ENCODE measurements at regions not wholly inside any gene's neighbourhood (a gene's known extent, or its start where the extent isn't known, plus 50 kb on each side); places are given as distances from the start of the nearest gene placed in this dataset.
"Not testable (repeated sequence)": the region's sequence is repeated elsewhere in the genome, so short reads cannot be mapped to it uniquely, and the experiment has no call there.

DNA sequence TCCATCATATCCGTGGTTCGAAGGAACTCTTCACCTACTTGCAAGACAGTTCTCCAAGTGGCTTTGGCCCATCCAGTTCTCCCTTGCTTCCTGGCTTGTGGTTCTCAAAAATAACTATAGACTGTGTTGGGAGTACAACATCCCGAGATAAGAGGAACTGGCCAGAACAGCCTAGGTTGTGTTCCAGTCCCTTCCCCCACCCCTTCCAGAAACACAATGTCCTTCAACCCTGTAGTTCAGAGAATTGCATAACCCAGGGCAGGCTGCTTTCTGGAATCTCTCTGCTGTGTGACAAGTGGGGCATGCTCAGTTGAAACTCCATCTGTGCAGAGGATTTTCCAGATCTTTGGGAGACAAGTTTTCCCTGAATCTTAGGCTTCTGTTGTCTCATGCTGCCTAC, 206.5 kb downstream of the PCDH10 start:
- no peaks in the 10 kb centered on the region for H3K4me1 ChIP-seq (ENCODE audit: control insufficient read depth in 1 of 2, insufficient read depth in 2 of 2, low read length in 2 of 2)
- H3K27me3 ChIP-seq (ENCODE audit: control insufficient read depth in 1 of 2, insufficient read depth in 2 of 2, low read length in 2 of 2): no peaks in the 10 kb centered on the region

DNA sequence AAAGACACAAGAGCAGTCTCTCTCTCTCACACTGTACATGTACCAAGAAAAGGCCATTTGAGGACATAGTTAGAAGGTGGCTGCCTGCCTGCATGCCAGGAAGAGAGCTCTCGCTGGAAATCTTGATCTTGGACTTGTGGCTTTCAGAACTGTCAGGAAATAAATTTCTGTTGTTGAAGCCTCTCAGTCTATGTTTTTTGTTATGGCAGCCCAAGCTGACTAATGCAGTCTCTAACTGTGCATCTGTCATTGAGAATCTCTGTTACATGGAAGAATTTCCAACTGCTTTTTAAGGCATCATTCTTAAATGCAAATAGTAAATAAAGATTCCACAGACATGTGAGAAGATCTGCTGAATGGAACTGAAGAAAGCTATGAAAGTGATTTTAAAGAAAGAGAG, 198.3 kb downstream of the PCDH10 start:
- H3K27me3 ChIP-seq (ENCODE audit: control insufficient read depth in 1 of 2, insufficient read depth in 2 of 2, low read length in 2 of 2): no peaks in the 10 kb centered on the region
- no peak overlapping the region for H3K27ac ChIP-seq (ENCODE audit: low read depth, low read length)
- no peaks in the 10 kb centered on the region for H3K4me1 ChIP-seq (ENCODE audit: control insufficient read depth in 1 of 2, insufficient read depth in 2 of 2, low read length in 2 of 2)
- H3K4me3 ChIP-seq (ENCODE audit: low read depth in 1 of 2, low read length in 2 of 2): no peak overlapping the region
- H3K9ac ChIP-seq (ENCODE audit: low read depth in 1 of 2, low read length in 2 of 2): no peak overlapping the region
- no peaks in the 10 kb centered on the region for H3K36me3 ChIP-seq (ENCODE audit: control insufficient read depth in 1 of 2, insufficient read depth in 2 of 2, low read length in 2 of 2)
- peaks cover 3 to 4% of the 10 kb centered on the region in 2 donors for H3K9me3 ChIP-seq (ENCODE audit: control insufficient read depth in 1 of 2, low read length in 2 of 2)

More for the DNA sequence above, 206.5 kb downstream of the PCDH10 start:
- Histone ChIP-seq H3K27ac (ENCODE audit: low read depth, low read length) (no peak overlapping the region), H3K36me3 (ENCODE audit: control insufficient read depth in 1 of 2, insufficient read depth in 2 of 2, low read length in 2 of 2) (no peaks in the 10 kb centered on the region), H3K9ac (ENCODE audit: low read depth in 1 of 2, low read length in 2 of 2) (no peak overlapping the region), H3K4me3 (ENCODE audit: low read depth in 1 of 2, low read length in 2 of 2) (no peak overlapping the region), H3K9me3 (ENCODE audit: control insufficient read depth in 1 of 2, low read length in 2 of 2) (peaks cover 0 to 5% of the 10 kb centered on the region in 2 donors)

DNA sequence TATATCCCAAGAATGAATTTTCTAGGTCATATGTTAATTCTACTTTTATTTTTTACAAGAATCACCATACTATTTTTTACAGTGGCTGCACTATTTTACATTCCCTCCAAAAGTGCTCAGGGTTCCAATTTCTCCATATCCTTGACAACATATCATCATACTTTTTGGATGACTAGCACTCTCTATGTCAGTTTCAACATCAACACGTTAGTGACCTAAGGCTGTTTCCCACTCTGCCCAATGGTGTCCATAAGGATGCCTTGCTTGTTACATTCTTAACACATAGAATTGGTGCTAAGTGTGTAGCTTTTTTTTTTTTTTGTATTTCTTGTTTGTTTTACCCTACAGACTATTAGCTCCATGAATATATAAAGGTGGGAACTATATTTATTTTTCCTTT, 175.4 kb downstream of the PCDH10 start:
- no peaks in the 10 kb centered on the region for H3K9me3 ChIP-seq (ENCODE audit: control insufficient read depth in 1 of 2, low read length in 2 of 2)

DNA sequence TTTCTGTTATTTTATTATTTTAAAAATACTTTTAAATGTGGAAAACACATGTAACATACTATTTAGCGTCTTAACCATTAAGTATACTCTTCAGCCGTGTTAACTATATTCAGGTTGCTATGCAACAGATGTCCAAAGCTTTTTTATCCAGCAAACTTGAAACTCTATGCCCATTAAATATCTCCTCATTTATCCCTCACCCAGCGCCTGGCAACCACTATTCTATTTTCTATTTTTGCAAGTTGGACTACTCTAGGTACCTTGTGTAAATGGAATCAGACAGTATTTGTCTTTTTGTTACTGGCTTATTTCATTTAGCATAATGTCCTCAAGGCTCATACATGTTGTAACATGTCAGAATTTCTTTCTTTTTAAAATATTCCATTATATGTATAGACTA, 174.6 kb downstream of the PCDH10 start:
- H3K9ac ChIP-seq (ENCODE audit: low read depth in 1 of 2, low read length in 2 of 2): no peak overlapping the region
- H3K27me3 ChIP-seq (ENCODE audit: control insufficient read depth in 1 of 2, insufficient read depth in 2 of 2, low read length in 2 of 2): no peaks in the 10 kb centered on the region
- no peaks in the 10 kb centered on the region for H3K9me3 ChIP-seq (ENCODE audit: control insufficient read depth in 1 of 2, low read length in 2 of 2)
- no peak overlapping the region for H3K27ac ChIP-seq (ENCODE audit: low read depth, low read length)
- no peaks in the 10 kb centered on the region for H3K4me1 ChIP-seq (ENCODE audit: control insufficient read depth in 1 of 2, insufficient read depth in 2 of 2, low read length in 2 of 2)
- no peaks in the 10 kb centered on the region for H3K36me3 ChIP-seq (ENCODE audit: control insufficient read depth in 1 of 2, insufficient read depth in 2 of 2, low read length in 2 of 2)
- H3K4me3 ChIP-seq (ENCODE audit: low read depth in 1 of 2, low read length in 2 of 2): no peak overlapping the region

More for the DNA sequence above, 175.4 kb downstream of the PCDH10 start:
- Histone ChIP-seq H3K36me3 (ENCODE audit: control insufficient read depth in 1 of 2, insufficient read depth in 2 of 2, low read length in 2 of 2) (no peaks in the 10 kb centered on the region), H3K9ac (ENCODE audit: low read depth in 1 of 2, low read length in 2 of 2) (no peak overlapping the region), H3K4me3 (ENCODE audit: low read depth in 1 of 2, low read length in 2 of 2) (no peak overlapping the region), H3K4me1 (ENCODE audit: control insufficient read depth in 1 of 2, insufficient read depth in 2 of 2, low read length in 2 of 2) (no peaks in the 10 kb centered on the region), H3K27ac (ENCODE audit: low read depth, low read length) (no peak overlapping the region), H3K27me3 (ENCODE audit: control insufficient read depth in 1 of 2, insufficient read depth in 2 of 2, low read length in 2 of 2) (no peaks in the 10 kb centered on the region)

DNA sequence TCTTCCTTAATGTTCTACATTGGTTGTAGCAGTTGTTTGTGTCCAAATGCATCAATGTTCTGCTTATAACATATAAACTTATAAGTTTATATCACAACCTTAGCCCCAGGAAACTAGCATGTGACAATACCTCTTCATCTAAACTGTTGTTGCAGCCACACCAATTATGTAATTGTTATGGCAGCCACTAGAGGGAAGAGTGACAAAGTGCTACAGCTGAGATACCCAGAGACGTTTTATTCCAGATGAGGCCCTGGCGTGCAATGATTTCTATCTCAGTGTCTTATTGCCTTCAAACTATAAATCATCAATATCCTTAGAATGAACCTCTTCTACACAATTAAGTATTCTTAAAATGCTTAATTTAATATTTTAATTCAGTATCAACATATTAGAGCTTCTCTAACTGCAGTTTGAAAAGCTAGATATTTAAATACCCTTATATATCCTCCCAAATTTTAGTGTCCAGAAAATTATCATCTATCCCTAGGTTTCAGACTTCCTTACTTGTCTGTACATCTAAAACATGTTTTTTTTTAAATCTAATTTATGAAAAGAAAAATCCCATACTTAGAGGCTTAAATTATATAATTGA, 171.6 kb downstream of the PCDH10 start:
- H3K4me3 ChIP-seq (ENCODE audit: low read depth in 1 of 2, low read length in 2 of 2): no peak overlapping the region
- H3K36me3 ChIP-seq (ENCODE audit: control insufficient read depth in 1 of 2, insufficient read depth in 2 of 2, low read length in 2 of 2): no peaks in the 10 kb centered on the region
- no peaks in the 10 kb centered on the region for H3K27me3 ChIP-seq (ENCODE audit: control insufficient read depth in 1 of 2, insufficient read depth in 2 of 2, low read length in 2 of 2)
- H3K9me3 ChIP-seq (ENCODE audit: control insufficient read depth in 1 of 2, low read length in 2 of 2): no peaks in the 10 kb centered on the region
- no peaks in the 10 kb centered on the region for H3K4me1 ChIP-seq (ENCODE audit: control insufficient read depth in 1 of 2, insufficient read depth in 2 of 2, low read length in 2 of 2)
- H3K9ac ChIP-seq (ENCODE audit: low read depth in 1 of 2, low read length in 2 of 2): no peak overlapping the region
- no peak overlapping the region for H3K27ac ChIP-seq (ENCODE audit: low read depth, low read length)

DNA sequence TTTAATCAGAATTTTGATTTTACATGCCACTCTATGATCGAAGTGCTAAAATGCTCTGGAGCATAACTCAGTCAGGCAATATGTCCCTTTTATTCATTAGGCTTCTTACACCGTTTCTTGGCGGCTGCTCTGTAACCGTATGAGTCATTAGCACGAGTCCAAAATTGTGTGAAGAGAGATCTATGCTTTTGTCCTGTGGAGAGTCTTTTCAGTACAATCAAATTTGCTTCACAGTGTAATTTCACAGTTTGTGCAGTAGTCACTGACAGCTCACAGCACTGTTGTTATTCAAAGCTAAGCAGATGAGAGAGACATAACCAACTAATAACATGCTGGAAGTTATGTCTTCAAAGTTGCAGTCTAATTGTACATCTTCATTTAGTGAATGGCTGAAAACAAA, 167.8 kb downstream of the PCDH10 start:
- Histone ChIP-seq H3K4me1 (ENCODE audit: control insufficient read depth in 1 of 2, insufficient read depth in 2 of 2, low read length in 2 of 2) (no peaks in the 10 kb centered on the region), H3K9ac (ENCODE audit: low read depth in 1 of 2, low read length in 2 of 2) (no peak overlapping the region), H3K9me3 (ENCODE audit: control insufficient read depth in 1 of 2, low read length in 2 of 2) (no peaks in the 10 kb centered on the region), H3K27ac (ENCODE audit: low read depth, low read length) (no peak overlapping the region), H3K4me3 (ENCODE audit: low read depth in 1 of 2, low read length in 2 of 2) (no peak overlapping the region), H3K27me3 (ENCODE audit: control insufficient read depth in 1 of 2, insufficient read depth in 2 of 2, low read length in 2 of 2) (no peaks in the 10 kb centered on the region), H3K36me3 (ENCODE audit: control insufficient read depth in 1 of 2, insufficient read depth in 2 of 2, low read length in 2 of 2) (no peaks in the 10 kb centered on the region)

DNA sequence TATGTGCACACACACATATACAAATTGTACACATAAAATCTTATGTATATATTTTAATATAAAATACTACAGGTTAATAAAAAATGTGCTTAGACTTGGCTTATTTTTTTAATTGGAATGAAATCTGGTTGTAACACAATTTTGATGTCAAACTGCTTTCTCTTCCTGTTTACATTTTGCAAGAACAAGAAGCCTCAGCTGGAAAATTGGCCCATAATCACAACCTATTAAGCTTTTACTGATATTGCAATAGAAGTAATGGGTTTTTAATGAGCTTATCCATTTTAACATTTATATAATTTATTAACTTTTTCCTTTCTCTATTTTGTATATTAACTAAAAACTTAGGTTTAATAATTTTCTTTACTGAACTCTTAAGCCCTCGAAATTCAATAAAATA, 165.9 kb downstream of the PCDH10 start:
- Histone ChIP-seq H3K27me3 (ENCODE audit: control insufficient read depth in 1 of 2, insufficient read depth in 2 of 2, low read length in 2 of 2) (no peaks in the 10 kb centered on the region), H3K36me3 (ENCODE audit: control insufficient read depth in 1 of 2, insufficient read depth in 2 of 2, low read length in 2 of 2) (no peaks in the 10 kb centered on the region), H3K9me3 (ENCODE audit: control insufficient read depth in 1 of 2, low read length in 2 of 2) (no peaks in the 10 kb centered on the region), H3K9ac (ENCODE audit: low read depth in 1 of 2, low read length in 2 of 2) (no peak overlapping the region), H3K4me1 (ENCODE audit: control insufficient read depth in 1 of 2, insufficient read depth in 2 of 2, low read length in 2 of 2) (no peaks in the 10 kb centered on the region), H3K4me3 (ENCODE audit: low read depth in 1 of 2, low read length in 2 of 2) (no peak overlapping the region), H3K27ac (ENCODE audit: low read depth, low read length) (no peak overlapping the region)

DNA sequence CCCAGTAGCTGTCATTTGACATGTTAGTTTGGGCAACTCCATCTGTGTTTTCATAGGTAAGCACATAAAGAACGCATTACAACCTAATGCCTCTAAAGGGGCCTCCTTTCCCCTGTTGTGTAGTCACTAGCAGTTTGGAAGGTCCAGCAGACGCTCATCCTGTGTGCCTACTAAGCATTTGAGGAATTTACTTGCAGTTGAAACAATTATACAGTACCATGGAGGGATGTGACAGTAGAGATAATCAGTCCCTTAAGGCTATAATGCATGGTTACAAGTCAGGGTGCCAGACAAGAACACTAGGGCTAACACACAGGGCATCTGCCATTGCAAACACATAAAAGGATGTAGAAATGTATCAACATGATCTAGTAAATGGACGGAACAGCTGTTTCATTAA, 138.3 kb downstream of the PCDH10 start:
- no peak overlapping the region for H3K27ac ChIP-seq (ENCODE audit: low read depth, low read length)
- no peak overlapping the region for H3K4me3 ChIP-seq (ENCODE audit: low read depth in 1 of 2, low read length in 2 of 2)

DNA sequence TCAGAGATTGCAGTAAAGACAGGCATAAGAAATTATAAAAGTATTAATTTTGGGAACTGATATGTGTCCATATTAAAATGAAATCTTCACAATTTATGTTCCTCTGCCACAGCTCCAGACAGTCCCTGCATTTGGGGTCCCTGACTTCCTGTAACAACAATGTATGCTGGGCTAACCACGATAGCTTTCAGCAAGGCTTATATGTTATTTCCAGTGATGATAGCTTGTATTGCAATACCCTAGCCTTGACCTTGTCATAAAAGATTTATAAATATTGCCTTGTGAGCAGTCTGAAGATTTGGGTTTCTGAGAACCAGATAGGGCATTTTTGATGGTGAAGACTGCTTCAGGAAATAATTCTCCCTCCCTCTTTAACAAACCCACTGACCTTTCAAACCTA, 129.5 kb downstream of the PCDH10 start:
- Histone ChIP-seq H3K4me1 (ENCODE audit: control insufficient read depth in 1 of 2, insufficient read depth in 2 of 2, low read length in 2 of 2) (no peaks in the 10 kb centered on the region), H3K9me3 (ENCODE audit: control insufficient read depth in 1 of 2, low read length in 2 of 2) (peaks cover 0 to 3% of the 10 kb centered on the region in 2 donors), H3K36me3 (ENCODE audit: control insufficient read depth in 1 of 2, insufficient read depth in 2 of 2, low read length in 2 of 2) (no peaks in the 10 kb centered on the region), H3K27ac (ENCODE audit: low read depth, low read length) (no peak overlapping the region), H3K9ac (ENCODE audit: low read depth in 1 of 2, low read length in 2 of 2) (no peak overlapping the region), H3K27me3 (ENCODE audit: control insufficient read depth in 1 of 2, insufficient read depth in 2 of 2, low read length in 2 of 2) (no peaks in the 10 kb centered on the region), H3K4me3 (ENCODE audit: low read depth in 1 of 2, low read length in 2 of 2) (no peak overlapping the region)

More for the DNA sequence above, 138.3 kb downstream of the PCDH10 start:
- Histone ChIP-seq H3K9me3 (ENCODE audit: control insufficient read depth in 1 of 2, low read length in 2 of 2) (peaks cover 0 to 3% of the 10 kb centered on the region in 2 donors), H3K9ac (ENCODE audit: low read depth in 1 of 2, low read length in 2 of 2) (no peak overlapping the region), H3K27me3 (ENCODE audit: control insufficient read depth in 1 of 2, insufficient read depth in 2 of 2, low read length in 2 of 2) (no peaks in the 10 kb centered on the region), H3K4me1 (ENCODE audit: control insufficient read depth in 1 of 2, insufficient read depth in 2 of 2, low read length in 2 of 2) (no peaks in the 10 kb centered on the region), H3K36me3 (ENCODE audit: control insufficient read depth in 1 of 2, insufficient read depth in 2 of 2, low read length in 2 of 2) (no peaks in the 10 kb centered on the region)

DNA sequence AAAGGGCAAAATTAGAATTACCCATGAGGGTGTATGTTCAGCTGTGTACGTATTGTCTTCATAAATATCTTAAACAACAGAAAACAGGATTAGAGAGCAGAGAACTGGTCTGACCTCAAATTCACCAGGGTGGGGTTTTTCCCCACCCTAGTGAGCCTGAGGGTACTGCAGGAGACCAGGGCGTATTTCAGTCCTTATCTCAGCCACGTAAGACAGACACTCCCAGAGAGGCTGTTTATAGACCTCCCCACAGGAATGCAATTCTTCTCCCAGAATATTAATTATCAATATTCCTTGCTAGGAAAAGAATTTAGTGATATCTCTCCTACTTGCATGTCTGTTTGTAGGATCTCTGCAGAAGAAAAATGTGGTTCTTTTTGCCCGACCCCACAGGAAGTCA, 128.8 kb downstream of the PCDH10 start:
- not testable (repeated sequence) for H3K27me3 ChIP-seq (ENCODE audit: control insufficient read depth in 1 of 2, insufficient read depth in 2 of 2, low read length in 2 of 2); H3K4me1 ChIP-seq (ENCODE audit: control insufficient read depth in 1 of 2, insufficient read depth in 2 of 2, low read length in 2 of 2); H3K27ac ChIP-seq (ENCODE audit: low read depth, low read length); H3K9me3 ChIP-seq (ENCODE audit: control insufficient read depth in 1 of 2, low read length in 2 of 2); H3K9ac ChIP-seq (ENCODE audit: low read depth in 1 of 2, low read length in 2 of 2); H3K36me3 ChIP-seq (ENCODE audit: control insufficient read depth in 1 of 2, insufficient read depth in 2 of 2, low read length in 2 of 2); H3K4me3 ChIP-seq (ENCODE audit: low read depth in 1 of 2, low read length in 2 of 2)

DNA sequence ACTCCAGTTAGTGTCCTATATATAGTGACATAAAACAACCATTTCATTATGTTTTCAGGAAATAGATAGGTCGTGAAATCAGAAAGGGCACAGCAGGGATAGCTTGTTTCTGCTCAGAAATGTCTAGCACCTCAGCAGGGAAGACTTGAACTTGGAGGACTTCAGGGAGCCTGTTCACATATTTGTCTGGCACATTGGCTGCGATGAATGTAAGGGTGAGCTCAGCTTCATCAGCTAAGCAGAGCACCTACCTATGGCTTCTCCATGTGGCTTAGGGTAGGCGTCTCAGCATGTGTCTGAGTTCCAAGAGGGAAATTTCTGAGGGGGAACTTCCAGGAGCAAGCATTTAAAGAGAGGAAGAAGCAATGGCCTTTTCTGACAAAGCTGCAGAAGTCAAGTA, 126.2 kb downstream of the PCDH10 start:
- Histone ChIP-seq H3K27me3 (ENCODE audit: control insufficient read depth in 1 of 2, insufficient read depth in 2 of 2, low read length in 2 of 2) (no peaks in the 10 kb centered on the region), H3K36me3 (ENCODE audit: control insufficient read depth in 1 of 2, insufficient read depth in 2 of 2, low read length in 2 of 2) (no peaks in the 10 kb centered on the region), H3K27ac (ENCODE audit: low read depth, low read length) (no peak overlapping the region), H3K4me1 (ENCODE audit: control insufficient read depth in 1 of 2, insufficient read depth in 2 of 2, low read length in 2 of 2) (no peaks in the 10 kb centered on the region), H3K9me3 (ENCODE audit: control insufficient read depth in 1 of 2, low read length in 2 of 2) (no peaks in the 10 kb centered on the region), H3K4me3 (ENCODE audit: low read depth in 1 of 2, low read length in 2 of 2) (no peak overlapping the region), H3K9ac (ENCODE audit: low read depth in 1 of 2, low read length in 2 of 2) (no peak overlapping the region)
